Mammary epithelial cell (primary cell): ENCODE measurements at regions not wholly inside any gene's neighbourhood (a gene's known extent, or its start where the extent isn't known, plus 50 kb on each side); places are given as distances from the start of the nearest gene placed in this dataset.

Experiments used
- EZH2 ChIP-seq: IDR thresholded peaks from 2 replicates; pipeline ENCODE4 v1.6.1; 2012; ENCODE audit warnings: low read length, inconsistent platforms, borderline replicate concordance
- TF ChIP-seq, protein P1 (sequence below), 2 donors: IDR thresholded peaks in 1 of 2; conservative IDR thresholded peaks in 1 of 2; 2 replicates each; pipeline ENCODE4 v1.5.1; 2011 to 2012; ENCODE audit warnings: inconsistent platforms in 2 of 2, low read length in 2 of 2, mild to moderate bottlenecking in 2 of 2, control low read depth in 1 of 2, low read depth in 1 of 2; ENCODE audit not compliant: insufficient read depth in 1 of 2; ENCODE audit errors: extremely low read depth in 1 of 2

DNA sequence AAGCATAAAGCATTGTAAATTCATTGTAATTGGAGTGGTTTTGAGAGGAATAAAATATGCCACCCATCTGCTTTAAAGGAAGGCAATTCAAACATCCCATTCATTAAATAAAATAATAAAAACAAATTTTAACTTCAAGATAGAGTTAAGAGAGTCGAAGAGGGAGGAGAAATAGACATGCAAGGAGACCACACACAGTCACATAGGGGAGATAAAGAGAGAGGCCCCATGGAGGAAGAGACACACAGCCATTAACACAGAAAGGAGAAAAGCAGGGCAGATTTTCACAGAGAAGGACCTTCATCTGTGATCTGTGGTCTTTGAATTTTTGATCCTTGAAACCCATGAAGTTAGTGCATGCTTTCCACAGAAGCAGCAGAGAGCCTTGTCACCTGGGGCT lies 214.3 kb upstream of the TCF21 start:
- TF ChIP-seq, protein P1, sequence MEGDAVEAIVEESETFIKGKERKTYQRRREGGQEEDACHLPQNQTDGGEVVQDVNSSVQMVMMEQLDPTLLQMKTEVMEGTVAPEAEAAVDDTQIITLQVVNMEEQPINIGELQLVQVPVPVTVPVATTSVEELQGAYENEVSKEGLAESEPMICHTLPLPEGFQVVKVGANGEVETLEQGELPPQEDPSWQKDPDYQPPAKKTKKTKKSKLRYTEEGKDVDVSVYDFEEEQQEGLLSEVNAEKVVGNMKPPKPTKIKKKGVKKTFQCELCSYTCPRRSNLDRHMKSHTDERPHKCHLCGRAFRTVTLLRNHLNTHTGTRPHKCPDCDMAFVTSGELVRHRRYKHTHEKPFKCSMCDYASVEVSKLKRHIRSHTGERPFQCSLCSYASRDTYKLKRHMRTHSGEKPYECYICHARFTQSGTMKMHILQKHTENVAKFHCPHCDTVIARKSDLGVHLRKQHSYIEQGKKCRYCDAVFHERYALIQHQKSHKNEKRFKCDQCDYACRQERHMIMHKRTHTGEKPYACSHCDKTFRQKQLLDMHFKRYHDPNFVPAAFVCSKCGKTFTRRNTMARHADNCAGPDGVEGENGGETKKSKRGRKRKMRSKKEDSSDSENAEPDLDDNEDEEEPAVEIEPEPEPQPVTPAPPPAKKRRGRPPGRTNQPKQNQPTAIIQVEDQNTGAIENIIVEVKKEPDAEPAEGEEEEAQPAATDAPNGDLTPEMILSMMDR (conservative IDR thresholded peaks at IDR 0.05 in 1 of 2, IDR thresholded peaks at IDR 0.05 in 1 of 2; ENCODE audit: extremely low read depth in 1 of 2, insufficient read depth in 1 of 2, low read depth in 1 of 2, low read length in 2 of 2), result no peak
- no peak for TF ChIP-seq EZH2
